ENCODE measurements at regions not wholly inside any gene's neighbourhood (a gene's known extent, or its start where the extent isn't known, plus 50 kb on each side); places are given as distances from the start of the nearest gene placed in this dataset.

- no peaks in the 10 kb centered on the region for H4K20me1 ChIP-seq (ENCODE audit: insufficient read depth, low read length)
- no peak overlapping the region for H3K9ac ChIP-seq (ENCODE audit: low read length)
- H3K4me3 ChIP-seq (ENCODE audit: low read length) = no peak overlapping the region
- no peak overlapping the region for H3K4me2 ChIP-seq (ENCODE audit: low read length)
- H3K4me1 ChIP-seq (ENCODE audit: low read length) = peaks cover 9% of the 10 kb centered on the region
- no peak overlapping the region for H3K27ac ChIP-seq (ENCODE audit: low read length)
- H3K9me3 ChIP-seq (ENCODE audit: insufficient read depth, low read length) = no peaks in the 10 kb centered on the region
- no peaks in the 10 kb centered on the region for H3K79me2 ChIP-seq (ENCODE audit: low read length)
- TF ChIP-seq CTCF (IDR thresholded peaks at IDR 0.05; ENCODE audit: low read depth, low read length) (no peak), EZH2phosphoT487 (IDR thresholded peaks at IDR 0.05; ENCODE audit: low read depth) (no peak)
- H3K36me3 ChIP-seq (replicated peaks; ENCODE audit: low read depth, low read length) = no peaks in the 10 kb centered on the region
- no peak overlapping the region for H2AFZ ChIP-seq (ENCODE audit: low read depth, low read length)
- H3K27me3 ChIP-seq (ENCODE audit: low read depth, low read length) = no peaks in the 10 kb centered on the region
These were observed 86.4 kb upstream of the SLC44A1 start for GRCh38 chr9:105158020-105158419.

GRCh38 chr9:105158898-105159297 lies 85.6 kb upstream of the SLC44A1 start:
- Histone ChIP-seq H3K4me3 (ENCODE audit: low read length) (no peak overlapping the region), H3K9me3 (ENCODE audit: insufficient read depth, low read length) (no peaks in the 10 kb centered on the region), H4K20me1 (ENCODE audit: insufficient read depth, low read length) (no peaks in the 10 kb centered on the region), H3K79me2 (ENCODE audit: low read length) (no peaks in the 10 kb centered on the region), H3K27ac (ENCODE audit: low read length) (no peak overlapping the region), H3K4me1 (ENCODE audit: low read length) (peaks cover 9% of the 10 kb centered on the region), H3K4me2 (ENCODE audit: low read length) (no peak overlapping the region), H3K36me3 (replicated peaks; ENCODE audit: low read depth, low read length) (no peaks in the 10 kb centered on the region), H3K9ac (ENCODE audit: low read length) (no peak overlapping the region), H3K27me3 (ENCODE audit: low read depth, low read length) (no peaks in the 10 kb centered on the region), H2AFZ (ENCODE audit: low read depth, low read length) (0 out of 2 replicates have a peak overlapping the region, but pooled peaks have one; percentile 65)
- TF ChIP-seq CTCF (IDR thresholded peaks at IDR 0.05; ENCODE audit: low read depth, low read length) = no peak
- no peak for TF ChIP-seq EZH2phosphoT487 (IDR thresholded peaks at IDR 0.05; ENCODE audit: low read depth)

- no peak overlapping the region for H3K4me3 ChIP-seq (ENCODE audit: low read length)
- TF ChIP-seq EZH2phosphoT487 (IDR thresholded peaks at IDR 0.05; ENCODE audit: low read depth) (no peak), CTCF (IDR thresholded peaks at IDR 0.05; ENCODE audit: low read depth, low read length) (no peak)
- H3K9ac ChIP-seq (ENCODE audit: low read length) = no peak overlapping the region
- H3K79me2 ChIP-seq (ENCODE audit: low read length) = no peaks in the 10 kb centered on the region
- H3K9me3 ChIP-seq (ENCODE audit: insufficient read depth, low read length) = 0 out of 2 replicates have a peak, but pooled peaks cover 2% of the 10 kb centered on the region
- no peaks in the 10 kb centered on the region for H4K20me1 ChIP-seq (ENCODE audit: insufficient read depth, low read length)
- no peaks in the 10 kb centered on the region for H3K27me3 ChIP-seq (ENCODE audit: low read depth, low read length)
- no peaks in the 10 kb centered on the region for H3K36me3 ChIP-seq (replicated peaks; ENCODE audit: low read depth, low read length)
- H3K4me1 ChIP-seq (ENCODE audit: low read length) = no peaks in the 10 kb centered on the region
- H3K4me2 ChIP-seq (ENCODE audit: low read length) = no peak overlapping the region
- H2AFZ ChIP-seq (ENCODE audit: low read depth, low read length) = no peak overlapping the region
- no peak overlapping the region for H3K27ac ChIP-seq (ENCODE audit: low read length)
These were observed 75.6 kb upstream of the SLC44A1 start for GRCh38 chr9:105168870-105169319.

DNA sequence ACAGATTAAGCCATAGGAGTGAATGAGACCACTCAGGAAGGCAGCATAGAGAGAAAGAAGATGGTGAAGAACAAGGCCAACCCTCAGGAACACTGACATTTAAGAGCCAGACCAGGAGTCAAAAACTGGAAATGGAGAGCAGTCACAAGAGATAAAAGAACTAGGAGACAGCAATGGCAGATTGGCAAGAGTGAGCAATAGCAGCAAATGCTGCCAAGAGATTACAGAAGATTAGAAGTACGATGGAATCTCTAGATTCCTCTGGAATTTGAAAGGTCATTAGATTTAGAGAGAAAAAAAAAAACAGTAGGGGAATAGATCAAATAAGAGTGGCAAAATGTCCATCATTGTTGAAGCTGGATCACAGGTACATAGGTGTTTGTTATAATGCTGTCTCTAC lies 73.4 kb upstream of the SLC44A1 start:
- Histone ChIP-seq H3K36me3 (replicated peaks; ENCODE audit: low read depth, low read length) (no peaks in the 10 kb centered on the region), H3K79me2 (ENCODE audit: low read length) (no peaks in the 10 kb centered on the region), H3K4me1 (ENCODE audit: low read length) (no peaks in the 10 kb centered on the region), H3K4me2 (ENCODE audit: low read length) (no peak overlapping the region), H3K27ac (ENCODE audit: low read length) (no peak overlapping the region), H3K9me3 (ENCODE audit: insufficient read depth, low read length) (0 out of 2 replicates have a peak, but pooled peaks cover 2% of the 10 kb centered on the region), H3K9ac (ENCODE audit: low read length) (no peak overlapping the region), H3K27me3 (ENCODE audit: low read depth, low read length) (no peaks in the 10 kb centered on the region), H4K20me1 (ENCODE audit: insufficient read depth, low read length) (no peaks in the 10 kb centered on the region), H3K4me3 (ENCODE audit: low read length) (no peak overlapping the region), H2AFZ (ENCODE audit: low read depth, low read length) (no peak overlapping the region)
- TF ChIP-seq CTCF (IDR thresholded peaks at IDR 0.05; ENCODE audit: low read depth, low read length) (no peak), EZH2phosphoT487 (IDR thresholded peaks at IDR 0.05; ENCODE audit: low read depth) (no peak)
